HTR-8/SVneo (cell line): ENCODE measurements at regions not wholly inside any gene's neighbourhood (a gene's known extent, or its start where the extent isn't known, plus 50 kb on each side); places are given as distances from the start of the nearest gene placed in this dataset.

Experiments used
- DNase-seq: peaks from one replicate; pipeline ENCODE4 v3.0.0; 2011; ENCODE audit warnings: low spot score, mixed read lengths; ENCODE audit not compliant: insufficient read length
- FAIRE-seq: peaks from 2 replicates; lab custom pipeline; 2011; peaks lifted over from hg19 to GRCh38; lab: Jason Lieb, UNC

DNA sequence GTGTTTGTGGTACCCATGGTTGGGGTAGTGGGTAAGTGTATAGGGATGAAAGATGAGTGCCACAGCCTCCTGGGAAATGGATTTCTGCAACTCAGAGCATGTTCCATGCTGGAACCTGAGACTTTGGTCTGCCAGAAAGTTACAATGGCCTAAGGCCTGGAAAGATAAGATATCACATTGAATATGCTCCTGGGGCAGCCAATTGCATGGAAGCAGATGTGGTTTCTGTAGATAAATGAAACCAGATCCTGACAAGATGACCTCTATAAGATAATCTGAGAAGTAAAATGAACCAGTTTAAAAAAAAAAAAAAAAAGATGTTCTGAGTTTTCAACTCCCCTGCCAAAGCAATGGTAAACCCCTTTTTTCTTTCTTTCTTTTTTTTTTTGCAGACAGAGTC is 91.4 kb upstream of the NCK2 start:
- FAIRE-seq (no peak), DNase-seq (no peak)

GRCh38 chr2:105652014-105652796 is 92.5 kb upstream of the NCK2 start:
- DNase-seq: no peak
- FAIRE-seq: no peak

DNA sequence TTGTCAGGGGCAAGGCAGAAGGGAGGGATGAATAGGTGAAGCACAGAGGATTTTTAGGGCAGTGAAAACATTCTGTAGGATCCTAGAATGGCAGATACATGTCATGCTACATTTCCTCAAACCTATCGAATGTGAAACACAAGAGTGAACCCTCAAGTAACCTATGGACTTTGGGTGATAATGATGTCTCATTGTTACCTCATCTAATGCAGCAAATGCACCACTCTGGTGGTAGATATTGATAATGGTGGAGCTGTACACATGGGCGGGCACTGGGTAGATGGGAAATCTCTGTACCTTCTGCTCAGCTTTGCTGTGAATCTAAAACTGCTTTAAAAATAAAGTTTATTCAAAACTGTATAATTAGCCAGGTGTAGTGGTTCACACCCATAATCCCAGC is 95.2 kb upstream of the NCK2 start:
- DNase-seq (no peak), FAIRE-seq (no peak)

- FAIRE-seq (no peak), DNase-seq (no peak)
Observed at GRCh38 chr2:105647731-105648130, 97.0 kb upstream of the NCK2 start.

DNA sequence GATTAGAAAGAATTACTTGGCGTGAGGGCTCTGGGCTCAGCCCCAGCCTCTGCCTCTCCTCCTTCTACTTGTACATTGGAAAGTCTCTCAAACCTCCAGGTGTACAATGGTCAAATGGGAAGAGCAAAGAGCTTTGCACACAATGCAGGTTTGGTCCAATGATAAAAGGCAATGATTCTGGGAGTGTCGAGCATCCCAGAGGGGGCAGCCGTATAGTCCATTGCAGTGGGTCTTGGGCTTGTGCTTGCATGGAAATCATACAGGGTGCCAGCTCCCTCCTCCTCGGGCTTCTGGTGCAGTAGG is 98.0 kb upstream of the NCK2 start:
- FAIRE-seq: no peak

GRCh38 chr2:105645938-105646773 is 98.6 kb upstream of the NCK2 start:
- DNase-seq (no peak), FAIRE-seq (no peak)

More for the DNA sequence above, 98.0 kb upstream of the NCK2 start:
- no peak for DNase-seq

- FAIRE-seq (no peak), DNase-seq (no peak)
Observed at GRCh38 chr2:105645031-105645937, 99.4 kb upstream of the NCK2 start.

- FAIRE-seq: no peak
- DNase-seq: no peak
Observed at GRCh38 chr2:105644174-105644980, 100.3 kb upstream of the NCK2 start.

DNA sequence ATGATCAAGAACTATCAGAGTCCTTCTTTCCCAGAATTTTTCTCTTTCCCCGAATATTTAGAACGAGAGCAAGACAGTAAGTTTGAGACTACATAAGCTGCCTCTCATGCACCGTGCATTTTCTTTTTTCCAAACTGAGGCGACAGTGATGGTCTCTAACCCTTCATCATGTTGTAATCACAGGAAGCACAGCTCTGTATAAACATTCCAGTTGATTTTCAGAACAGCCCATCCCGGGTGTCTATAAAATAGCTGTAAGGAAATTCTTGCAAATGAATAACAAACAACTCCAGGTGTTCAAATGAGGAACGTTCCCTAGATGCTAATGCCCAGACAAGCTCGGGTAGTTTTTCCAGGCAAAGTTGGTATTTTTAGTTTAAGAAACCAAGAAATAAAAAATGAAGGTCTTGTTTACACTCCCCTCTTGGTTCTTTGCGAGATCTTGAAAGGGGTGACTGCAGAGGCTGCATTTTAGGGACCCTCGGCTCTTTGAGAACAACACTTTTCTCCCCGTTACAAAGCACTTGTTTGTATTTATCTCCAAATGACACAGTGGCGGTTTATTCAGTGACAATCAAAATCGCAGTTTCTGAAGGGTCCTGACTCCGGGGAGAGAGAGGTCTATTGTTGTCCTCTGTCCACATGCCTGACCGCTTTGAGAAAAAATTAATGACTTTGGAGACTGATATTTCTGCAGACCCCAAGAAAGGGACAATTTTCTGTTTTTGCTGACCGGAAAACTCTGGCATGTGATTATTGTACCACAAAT is 101.1 kb upstream of the NCK2 start:
- DNase-seq (no peak), FAIRE-seq (no peak)

- FAIRE-seq (no peak), DNase-seq (no peak)
Observed at GRCh38 chr2:105641389-105641811, 103.3 kb upstream of the NCK2 start.

DNA sequence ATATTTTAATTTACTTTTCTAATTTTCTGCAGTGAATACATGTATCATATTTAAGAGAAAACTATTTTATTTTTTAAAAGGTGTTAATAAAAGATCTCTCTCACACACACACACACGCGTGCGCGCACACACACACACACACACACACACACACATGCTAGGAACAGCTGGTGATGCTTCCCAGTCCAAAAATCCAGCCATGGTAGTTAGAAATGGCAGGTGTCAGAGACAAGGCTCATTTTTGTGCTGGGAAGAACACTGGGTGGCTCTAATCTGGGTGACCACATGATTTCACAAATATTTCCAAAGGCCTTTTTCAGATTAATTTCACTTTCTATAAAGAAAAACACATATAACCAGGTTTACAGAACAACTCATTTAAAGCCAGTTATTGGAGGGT is 104.5 kb upstream of the NCK2 start:
- FAIRE-seq: no peak
- DNase-seq: no peak

DNA sequence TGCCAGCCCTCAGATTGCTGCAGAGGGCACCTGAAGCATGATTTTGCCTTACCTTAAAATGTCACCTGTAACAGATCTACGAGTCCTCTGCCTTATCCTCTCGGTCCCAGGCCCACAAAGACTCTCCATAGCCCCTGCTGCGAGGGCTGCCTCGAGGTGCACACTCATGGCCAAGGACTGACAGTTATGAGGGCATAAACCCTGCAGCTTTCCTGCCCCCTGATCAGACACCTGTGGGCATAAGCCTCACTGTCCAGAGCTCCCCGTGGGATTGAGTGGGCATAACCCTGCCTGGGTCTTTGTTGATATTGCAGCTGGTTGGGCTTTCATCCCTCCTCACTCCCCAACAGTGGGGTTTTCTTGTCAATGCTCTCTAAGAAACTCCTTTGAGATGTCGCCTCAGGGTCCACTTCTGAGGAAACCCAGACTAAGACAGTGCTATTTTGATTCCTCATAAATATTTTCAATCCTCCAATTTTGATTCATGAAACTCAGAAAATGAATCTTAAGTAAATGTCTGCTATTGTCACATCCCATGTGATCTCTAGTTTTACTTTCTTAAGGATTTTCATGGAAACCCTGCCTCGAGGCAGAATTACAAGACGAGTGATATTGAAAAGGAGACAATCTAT is 108.5 kb upstream of the NCK2 start:
- FAIRE-seq (no peak), DNase-seq (no peak)

- DNase-seq (no peak), FAIRE-seq (no peak)
Observed at GRCh38 chr2:105635564-105635963, 109.1 kb upstream of the NCK2 start.

DNA sequence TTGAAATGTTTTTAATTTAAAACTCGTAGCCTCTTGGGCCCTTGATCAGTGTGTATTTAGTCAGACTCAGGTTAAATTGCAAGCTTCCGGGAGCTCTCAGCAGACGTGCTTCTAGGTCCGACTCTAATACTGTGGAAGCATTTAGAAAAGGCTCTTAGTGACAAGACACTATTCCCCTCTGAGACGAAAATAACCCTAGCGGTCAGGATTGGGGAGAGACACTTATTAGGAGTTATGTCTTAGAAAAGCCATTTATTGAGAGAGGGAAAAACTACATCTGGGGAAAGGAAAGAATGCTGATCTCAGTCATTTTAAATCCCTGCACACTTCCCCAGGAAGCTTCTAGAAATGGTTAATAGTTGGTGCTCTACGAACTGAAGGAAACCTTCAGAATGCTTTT is 110.5 kb upstream of the NCK2 start:
- DNase-seq (no peak), FAIRE-seq (no peak)

GRCh38 chr2:105631922-105632321 is 112.8 kb upstream of the NCK2 start:
- no peak for FAIRE-seq
- DNase-seq: no peak

DNA sequence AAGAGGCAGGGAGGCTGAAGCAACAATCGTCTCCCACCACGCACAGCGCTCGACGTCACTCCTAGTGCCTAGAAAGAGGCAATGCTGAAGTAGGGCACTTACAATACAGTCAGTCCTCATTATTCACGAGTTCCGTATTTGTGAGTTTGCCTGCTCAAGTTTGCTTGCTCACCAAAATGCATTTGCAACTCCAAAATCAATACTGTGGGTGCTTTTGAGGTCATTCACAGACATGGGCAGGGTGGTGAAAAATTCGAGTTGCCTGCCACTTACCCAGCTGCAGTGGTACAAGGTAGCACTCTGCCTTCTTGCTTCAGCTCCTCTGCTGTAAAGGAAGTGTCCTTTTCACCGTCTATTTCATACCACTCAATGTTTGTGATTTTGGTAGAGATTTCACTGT is 113.7 kb upstream of the NCK2 start:
- DNase-seq (no peak), FAIRE-seq (no peak)

GRCh38 chr2:105629634-105630033 is 115.1 kb upstream of the NCK2 start:
- DNase-seq (no peak), FAIRE-seq (no peak)

- FAIRE-seq (no peak), DNase-seq (no peak)
Observed at GRCh38 chr2:105627534-105627933, 117.2 kb upstream of the NCK2 start.

DNA sequence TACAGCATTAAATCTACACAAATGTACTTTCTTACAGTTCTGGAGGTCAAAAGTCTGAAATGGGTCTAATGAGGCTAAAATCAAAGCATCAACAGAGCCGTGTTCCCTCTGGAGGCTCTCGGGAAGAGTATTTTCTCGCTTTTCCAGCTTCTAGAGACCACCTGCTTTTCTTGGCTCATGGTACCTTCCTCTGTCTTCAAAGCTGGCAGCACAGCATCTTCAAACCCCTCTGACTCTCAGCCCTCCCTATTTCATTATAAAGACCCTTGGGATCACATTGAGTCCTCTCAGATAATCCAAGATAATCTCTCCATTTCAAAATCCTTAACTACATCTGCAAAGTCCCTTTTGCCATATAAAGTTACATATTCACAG is 117.8 kb upstream of the NCK2 start:
- FAIRE-seq: no peak

More for the DNA sequence above, 117.8 kb upstream of the NCK2 start:
- DNase-seq: no peak
